ENCODE measurements at regions not wholly inside any gene's neighbourhood (a gene's known extent, or its start where the extent isn't known, plus 50 kb on each side); places are given as distances from the start of the nearest gene placed in this dataset.
"Not testable (repeated sequence)": the region's sequence is repeated elsewhere in the genome, so short reads cannot be mapped to it uniquely, and the experiment has no call there.

- Mint-ChIP-seq H3K9me3 (peaks cover 2% of the 10 kb centered on the region), H3K36me3 (ENCODE audit: low read depth) (no peaks in the 10 kb centered on the region), H3K4me3 (no peak overlapping the region), H3K27me3 (no peaks in the 10 kb centered on the region), H3K27ac (no peak overlapping the region), H3K4me1 (no peaks in the 10 kb centered on the region)
- ATAC-seq (ENCODE audit: low read depth) (no peak), DNase-seq (no peak)
- TF ChIP-seq, protein P1, sequence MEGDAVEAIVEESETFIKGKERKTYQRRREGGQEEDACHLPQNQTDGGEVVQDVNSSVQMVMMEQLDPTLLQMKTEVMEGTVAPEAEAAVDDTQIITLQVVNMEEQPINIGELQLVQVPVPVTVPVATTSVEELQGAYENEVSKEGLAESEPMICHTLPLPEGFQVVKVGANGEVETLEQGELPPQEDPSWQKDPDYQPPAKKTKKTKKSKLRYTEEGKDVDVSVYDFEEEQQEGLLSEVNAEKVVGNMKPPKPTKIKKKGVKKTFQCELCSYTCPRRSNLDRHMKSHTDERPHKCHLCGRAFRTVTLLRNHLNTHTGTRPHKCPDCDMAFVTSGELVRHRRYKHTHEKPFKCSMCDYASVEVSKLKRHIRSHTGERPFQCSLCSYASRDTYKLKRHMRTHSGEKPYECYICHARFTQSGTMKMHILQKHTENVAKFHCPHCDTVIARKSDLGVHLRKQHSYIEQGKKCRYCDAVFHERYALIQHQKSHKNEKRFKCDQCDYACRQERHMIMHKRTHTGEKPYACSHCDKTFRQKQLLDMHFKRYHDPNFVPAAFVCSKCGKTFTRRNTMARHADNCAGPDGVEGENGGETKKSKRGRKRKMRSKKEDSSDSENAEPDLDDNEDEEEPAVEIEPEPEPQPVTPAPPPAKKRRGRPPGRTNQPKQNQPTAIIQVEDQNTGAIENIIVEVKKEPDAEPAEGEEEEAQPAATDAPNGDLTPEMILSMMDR (IDR thresholded peaks at IDR 0.05), result no peak
- CTCF ChIA-PET, result no interaction called here
- POLR2A ChIA-PET, result no interaction called here
- intact Hi-C loops (cut with micrococcal nuclease), result no loop called here
Observed at GRCh38 chr20:55437798-55438415, 567.4 kb downstream of the CBLN4 start.

DNA sequence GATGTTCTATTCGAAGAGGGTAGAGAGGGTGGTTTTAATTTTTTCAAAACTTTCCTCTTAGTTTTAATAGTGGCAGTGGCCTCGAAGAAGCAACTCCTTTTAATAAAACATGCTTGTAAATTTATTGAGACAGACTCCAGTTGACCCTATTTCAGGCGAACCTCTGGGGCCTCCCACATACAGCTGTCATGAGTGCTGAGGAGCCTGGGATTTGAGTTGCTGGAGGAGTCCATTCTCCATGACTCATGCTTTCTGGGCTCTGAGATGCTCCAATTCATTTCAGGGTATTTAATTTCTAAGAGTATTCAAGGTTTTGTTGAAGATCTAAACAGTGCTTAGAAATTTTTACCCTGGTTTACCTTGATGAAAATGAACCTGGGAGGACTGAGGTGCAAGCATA, 580.4 kb downstream of the CBLN4 start:
- no peaks in the 10 kb centered on the region for H3K4me1 Mint-ChIP-seq
- intact Hi-C loops (cut with micrococcal nuclease), result no loop called here
- H3K36me3 Mint-ChIP-seq (ENCODE audit: low read depth), result no peaks in the 10 kb centered on the region
- H3K27ac Mint-ChIP-seq, result no peak overlapping the region
- H3K9me3 Mint-ChIP-seq, result peaks cover 5% of the 10 kb centered on the region
- no peak overlapping the region for H3K4me3 Mint-ChIP-seq
- ATAC-seq (ENCODE audit: low read depth) (no peak), DNase-seq (no peak)
- POLR2A ChIA-PET, result no interaction called here
- H3K27me3 Mint-ChIP-seq, result no peaks in the 10 kb centered on the region
- TF ChIP-seq, protein P1 (IDR thresholded peaks at IDR 0.05), result no peak
- CTCF ChIA-PET, result no interaction called here

- intact Hi-C loops (cut with micrococcal nuclease), result no loop called here
- DNase-seq (no peak), ATAC-seq (ENCODE audit: low read depth) (no peak)
- ChIA-PET POLR2A (no interaction called here), CTCF (no interaction called here)
- Mint-ChIP-seq H3K36me3 (ENCODE audit: low read depth) (no peaks in the 10 kb centered on the region), H3K4me3 (no peak overlapping the region), H3K27me3 (no peaks in the 10 kb centered on the region), H3K4me1 (no peaks in the 10 kb centered on the region), H3K27ac (no peak overlapping the region), H3K9me3 (peaks cover 8% of the 10 kb centered on the region)
- TF ChIP-seq, protein P1 (IDR thresholded peaks at IDR 0.05), result no peak
Observed at GRCh38 chr20:55424476-55424875, 580.8 kb downstream of the CBLN4 start.

DNA sequence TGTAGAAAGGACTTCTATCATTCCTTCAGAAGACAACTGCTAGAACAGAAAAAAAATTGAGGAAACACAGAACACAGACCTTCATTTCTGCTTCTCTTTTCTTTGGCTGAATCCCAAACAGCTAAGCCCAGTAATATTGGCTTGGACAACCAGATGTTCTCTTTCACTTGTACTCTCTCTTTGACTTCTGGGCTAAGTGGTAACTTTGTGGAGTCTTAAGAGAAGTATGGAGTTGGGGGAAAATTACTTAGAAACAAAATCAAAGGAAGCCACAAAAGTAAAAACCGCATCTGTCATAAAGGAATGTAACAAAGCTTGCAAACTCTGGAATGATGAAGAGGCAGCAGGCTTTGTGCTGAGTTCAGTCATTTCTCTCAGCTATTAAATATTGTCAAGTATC, 587.5 kb downstream of the CBLN4 start:
- Mint-ChIP-seq H3K27ac (no peak overlapping the region), H3K4me3 (no peak overlapping the region), H3K9me3 (peaks cover 8% of the 10 kb centered on the region), H3K4me1 (no peaks in the 10 kb centered on the region), H3K36me3 (ENCODE audit: low read depth) (no peaks in the 10 kb centered on the region), H3K27me3 (no peaks in the 10 kb centered on the region)
- intact Hi-C loops (cut with micrococcal nuclease), result no loop called here
- ChIA-PET CTCF (no interaction called here), POLR2A (no interaction called here)
- DNase-seq (no peak), ATAC-seq (ENCODE audit: low read depth) (no peak)
- TF ChIP-seq, protein P1 (IDR thresholded peaks at IDR 0.05), result no peak

DNA sequence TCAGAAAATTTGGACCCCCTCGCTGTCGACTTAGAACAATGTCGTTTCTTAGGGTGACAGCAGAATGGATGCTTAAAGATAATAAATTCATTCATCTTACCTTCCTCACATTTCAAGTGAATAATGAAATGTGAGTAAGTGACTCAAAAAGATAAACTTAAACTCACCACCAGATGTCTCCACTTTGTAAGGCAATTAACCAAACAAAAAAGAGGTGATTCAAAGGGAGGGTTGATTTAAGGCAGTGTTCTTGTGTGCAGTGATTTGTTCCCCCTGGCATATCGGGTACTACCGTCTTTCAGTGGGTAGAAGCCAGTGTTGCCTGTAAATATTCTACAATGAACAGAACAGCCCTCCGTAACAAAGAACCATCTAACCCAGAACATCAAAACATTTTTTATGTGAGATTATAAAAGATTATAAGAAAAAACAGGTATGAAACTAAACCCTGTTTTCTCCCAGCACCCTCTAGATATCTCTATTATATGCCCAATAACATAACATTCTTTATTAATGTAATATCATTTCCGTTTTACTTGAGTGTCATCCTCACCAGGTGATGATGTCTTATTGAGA, 589.7 kb downstream of the CBLN4 start:
- Mint-ChIP-seq H3K36me3 (ENCODE audit: low read depth) (no peaks in the 10 kb centered on the region), H3K4me3 (no peak overlapping the region), H3K9me3 (peaks cover 11% of the 10 kb centered on the region), H3K27me3 (no peaks in the 10 kb centered on the region), H3K4me1 (no peaks in the 10 kb centered on the region), H3K27ac (no peak overlapping the region)
- intact Hi-C loops (cut with micrococcal nuclease), result no loop called here
- DNase-seq, result no peak
- ATAC-seq (ENCODE audit: low read depth), result no peak
- TF ChIP-seq, protein P1 (IDR thresholded peaks at IDR 0.05), result no peak
- POLR2A ChIA-PET, result no interaction called here
- CTCF ChIA-PET, result no interaction called here

- H3K27ac Mint-ChIP-seq; DNase-seq; H3K36me3 Mint-ChIP-seq (ENCODE audit: low read depth); H3K4me3 Mint-ChIP-seq; intact Hi-C loops (cut with micrococcal nuclease); H3K27me3 Mint-ChIP-seq; H3K4me1 Mint-ChIP-seq; POLR2A ChIA-PET; H3K9me3 Mint-ChIP-seq; ATAC-seq (ENCODE audit: low read depth); CTCF ChIA-PET: not testable (repeated sequence)
Observed at GRCh38 chr20:55412508-55412907, 592.8 kb downstream of the CBLN4 start.

Measured in activated B cell treated with CpG ODN at 0.5 μM for 24 hours (primary cell).